ENCODE measurements at regions not wholly inside any gene's neighbourhood (a gene's known extent, or its start where the extent isn't known, plus 50 kb on each side); places are given as distances from the start of the nearest gene placed in this dataset.

DNA sequence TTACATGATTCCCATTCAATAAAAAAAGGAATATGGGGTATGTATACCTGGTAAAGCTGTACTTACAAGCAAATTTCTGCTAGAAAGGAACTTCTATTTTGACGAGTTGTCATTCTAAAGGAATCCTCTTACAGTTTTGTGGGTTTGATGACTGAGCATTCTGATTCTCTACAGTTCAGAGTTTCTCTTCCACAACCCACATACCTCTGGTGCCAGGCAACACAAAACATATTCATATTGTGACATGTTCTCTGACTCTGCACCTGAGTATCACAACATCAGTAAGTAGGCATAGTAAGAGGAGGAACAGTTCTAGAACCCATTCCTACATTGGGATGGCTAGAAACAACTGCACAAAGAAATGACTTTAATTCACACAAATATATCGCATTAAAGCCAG is 636.6 kb downstream of the MED13L start:
- H3K4me1 ChIP-seq (ENCODE audit: control insufficient read depth in 1 of 2, low read depth in 2 of 2) = no peaks in the 10 kb centered on the region
- no peak for ATAC-seq (ENCODE audit: insufficient number of reproducible peaks, low FRiP score, low read depth)
- H3K4me3 ChIP-seq = no peak overlapping the region
- H3K27me3 ChIP-seq (replicated peaks; ENCODE audit: insufficient read depth) = no peaks in the 10 kb centered on the region
- no peak for DNase-seq (ENCODE audit: low spot score)
- H3K9me3 ChIP-seq = no peaks in the 10 kb centered on the region
- H3K36me3 ChIP-seq = no peaks in the 10 kb centered on the region
- H3K27ac ChIP-seq = no peak overlapping the region
- TF ChIP-seq, protein P1, sequence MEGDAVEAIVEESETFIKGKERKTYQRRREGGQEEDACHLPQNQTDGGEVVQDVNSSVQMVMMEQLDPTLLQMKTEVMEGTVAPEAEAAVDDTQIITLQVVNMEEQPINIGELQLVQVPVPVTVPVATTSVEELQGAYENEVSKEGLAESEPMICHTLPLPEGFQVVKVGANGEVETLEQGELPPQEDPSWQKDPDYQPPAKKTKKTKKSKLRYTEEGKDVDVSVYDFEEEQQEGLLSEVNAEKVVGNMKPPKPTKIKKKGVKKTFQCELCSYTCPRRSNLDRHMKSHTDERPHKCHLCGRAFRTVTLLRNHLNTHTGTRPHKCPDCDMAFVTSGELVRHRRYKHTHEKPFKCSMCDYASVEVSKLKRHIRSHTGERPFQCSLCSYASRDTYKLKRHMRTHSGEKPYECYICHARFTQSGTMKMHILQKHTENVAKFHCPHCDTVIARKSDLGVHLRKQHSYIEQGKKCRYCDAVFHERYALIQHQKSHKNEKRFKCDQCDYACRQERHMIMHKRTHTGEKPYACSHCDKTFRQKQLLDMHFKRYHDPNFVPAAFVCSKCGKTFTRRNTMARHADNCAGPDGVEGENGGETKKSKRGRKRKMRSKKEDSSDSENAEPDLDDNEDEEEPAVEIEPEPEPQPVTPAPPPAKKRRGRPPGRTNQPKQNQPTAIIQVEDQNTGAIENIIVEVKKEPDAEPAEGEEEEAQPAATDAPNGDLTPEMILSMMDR (IDR thresholded peaks at IDR 0.05) = no peak

DNA sequence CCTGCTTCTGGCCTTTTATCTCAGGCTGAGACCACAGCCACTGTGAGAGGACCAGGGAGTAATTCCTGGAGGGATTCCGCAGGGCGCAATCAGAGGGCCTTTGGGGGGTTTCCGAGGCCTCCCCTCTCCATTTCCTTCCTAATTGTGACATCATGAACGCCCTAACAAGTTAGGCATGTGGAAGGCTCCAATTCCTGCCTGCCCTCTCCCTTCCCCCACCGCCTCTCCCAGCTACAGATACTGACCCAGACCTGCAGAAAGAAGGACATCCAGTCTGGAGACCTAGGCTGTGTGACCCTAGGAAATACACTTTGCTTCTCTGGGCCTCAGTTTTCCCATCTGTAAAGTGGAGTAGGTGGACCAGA is 637.9 kb downstream of the MED13L start:
- H3K9me3 ChIP-seq = no peaks in the 10 kb centered on the region
- no peak overlapping the region for H3K4me3 ChIP-seq
- DNase-seq (ENCODE audit: low spot score) (no peak), ATAC-seq (ENCODE audit: insufficient number of reproducible peaks, low FRiP score, low read depth) (no peak)
- TF ChIP-seq, protein P1 (IDR thresholded peaks at IDR 0.05) = no peak
- H3K36me3 ChIP-seq = no peaks in the 10 kb centered on the region
- H3K4me1 ChIP-seq (ENCODE audit: control insufficient read depth in 1 of 2, low read depth in 2 of 2) = no peaks in the 10 kb centered on the region
- no peak overlapping the region for H3K27ac ChIP-seq
- no peaks in the 10 kb centered on the region for H3K27me3 ChIP-seq (replicated peaks; ENCODE audit: insufficient read depth)

DNA sequence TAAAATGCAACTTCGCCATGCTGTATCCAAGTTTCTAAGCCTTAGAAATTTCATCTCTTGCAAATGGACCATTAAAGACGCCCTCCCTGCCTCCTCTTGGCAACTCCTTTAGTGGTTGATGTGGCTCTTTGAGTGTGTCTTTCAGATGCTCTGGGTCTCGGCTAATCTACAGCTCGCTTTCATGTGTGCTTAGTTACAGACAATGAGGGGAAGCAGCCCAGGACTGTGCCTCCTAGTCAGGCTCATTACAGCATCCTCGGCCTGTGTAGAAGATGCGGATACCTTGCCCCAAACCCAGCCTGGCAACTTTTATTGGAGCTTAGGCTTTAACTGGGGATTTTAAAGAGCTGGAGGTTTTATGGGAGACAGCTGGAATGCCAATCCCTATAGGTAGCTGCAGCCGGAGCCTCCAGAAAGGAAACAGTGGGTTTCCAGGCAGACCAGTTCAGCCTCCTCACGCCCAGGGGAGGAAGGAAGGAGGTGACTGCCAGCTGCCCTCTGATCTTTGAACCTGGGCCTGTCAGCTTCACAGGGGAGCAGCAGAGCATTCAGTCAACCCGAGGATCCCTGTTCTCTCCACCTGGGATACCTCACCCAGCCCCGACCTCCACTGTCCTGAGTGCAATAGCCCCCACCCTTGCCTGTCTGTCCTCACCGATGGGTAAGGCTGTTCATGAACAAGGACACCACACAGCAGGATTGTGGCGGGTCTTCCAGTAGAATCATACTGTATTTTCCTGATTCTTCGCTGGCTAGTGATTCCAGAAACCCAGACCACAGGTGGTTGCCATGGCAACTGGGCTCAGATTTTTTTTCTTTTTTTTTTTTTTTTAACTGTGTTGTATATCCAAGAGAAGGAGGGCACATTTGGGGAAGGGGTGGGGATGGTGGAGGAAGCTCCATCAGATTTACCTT is 638.5 kb downstream of the MED13L start:
- DNase-seq (ENCODE audit: low spot score) = no peak
- Histone ChIP-seq H3K9me3 (no peaks in the 10 kb centered on the region), H3K27ac (no peak overlapping the region), H3K27me3 (replicated peaks; ENCODE audit: insufficient read depth) (no peaks in the 10 kb centered on the region), H3K36me3 (no peaks in the 10 kb centered on the region), H3K4me3 (no peak overlapping the region), H3K4me1 (ENCODE audit: control insufficient read depth in 1 of 2, low read depth in 2 of 2) (no peaks in the 10 kb centered on the region)
- TF ChIP-seq, protein P1 (IDR thresholded peaks at IDR 0.05) = no peak
- ATAC-seq (ENCODE audit: insufficient number of reproducible peaks, low FRiP score, low read depth) = no peak

DNA sequence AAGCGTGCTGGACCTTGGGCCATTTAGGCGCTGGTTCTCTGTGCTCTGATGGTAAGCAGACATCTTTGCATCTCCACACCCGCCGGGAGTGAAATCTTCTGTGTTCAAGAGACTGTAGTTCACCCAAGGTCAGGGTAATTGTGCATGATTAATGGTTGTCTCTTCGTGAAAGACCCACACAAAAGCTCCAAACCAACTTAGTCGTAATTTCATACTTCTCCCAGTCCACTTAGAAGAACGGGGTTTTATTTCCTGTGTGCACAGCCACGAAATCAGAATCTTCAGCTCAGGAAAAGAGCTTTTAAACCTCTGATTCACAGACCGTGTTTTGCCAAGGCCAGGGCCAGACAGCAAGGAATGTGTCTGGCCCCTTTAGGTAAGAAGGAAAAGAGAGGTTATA is 640.9 kb downstream of the MED13L start:
- Histone ChIP-seq H3K4me1 (ENCODE audit: control insufficient read depth in 1 of 2, low read depth in 2 of 2) (no peaks in the 10 kb centered on the region), H3K27ac (no peak overlapping the region), H3K4me3 (no peak overlapping the region), H3K9me3 (no peaks in the 10 kb centered on the region), H3K27me3 (replicated peaks; ENCODE audit: insufficient read depth) (no peaks in the 10 kb centered on the region), H3K36me3 (no peaks in the 10 kb centered on the region)
- no peak for ATAC-seq (ENCODE audit: insufficient number of reproducible peaks, low FRiP score, low read depth)
- DNase-seq (ENCODE audit: low spot score) = no peak
- TF ChIP-seq, protein P1 (IDR thresholded peaks at IDR 0.05) = no peak

DNA sequence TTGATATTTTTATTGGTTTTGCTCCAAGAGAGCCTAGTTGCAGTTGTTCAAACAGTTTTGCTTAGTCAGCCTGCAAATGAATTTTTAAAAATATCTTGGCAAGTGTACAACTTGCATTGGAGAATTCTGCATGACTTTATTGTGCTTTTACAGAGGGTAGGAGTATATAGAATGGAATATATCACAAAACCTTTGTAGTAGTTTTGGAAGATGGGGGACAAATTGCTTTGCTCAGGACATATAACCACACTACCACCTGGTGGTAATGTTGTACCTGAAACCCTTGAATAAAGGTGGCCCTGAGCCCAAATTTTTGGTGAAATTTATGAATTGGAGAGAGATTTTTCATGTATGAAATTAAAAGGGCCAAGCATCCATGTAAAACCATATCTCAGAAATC is 645.2 kb downstream of the MED13L start:
- ATAC-seq (ENCODE audit: insufficient number of reproducible peaks, low FRiP score, low read depth) (no peak), DNase-seq (ENCODE audit: low spot score) (no peak)
- Histone ChIP-seq H3K36me3 (no peaks in the 10 kb centered on the region), H3K4me1 (ENCODE audit: control insufficient read depth in 1 of 2, low read depth in 2 of 2) (no peaks in the 10 kb centered on the region), H3K27me3 (replicated peaks; ENCODE audit: insufficient read depth) (no peaks in the 10 kb centered on the region), H3K9me3 (no peaks in the 10 kb centered on the region), H3K27ac (no peak overlapping the region), H3K4me3 (no peak overlapping the region)
- TF ChIP-seq, protein P1 (IDR thresholded peaks at IDR 0.05) = no peak

Data from thoracic aorta (tissue), 2 donors.